MM.1S (cell line): ENCODE measurements at regions not wholly inside any gene's neighbourhood (a gene's known extent, or its start where the extent isn't known, plus 50 kb on each side); places are given as distances from the start of the nearest gene placed in this dataset.

Experiments used
- DNase-seq: peaks from one replicate; pipeline ENCODE4 v3.0.0-alpha.2; 2015
- H2AFZ ChIP-seq: fragments of 300-600 bp; sonication (generic); 2 replicates; pipeline ENCODE4 v1.6.0; 2016; ENCODE audit warnings: antibody characterized with exemption, low read length
- H3F3A ChIP-seq: fragments of 300-600 bp; sonication (generic); 2 replicates; pipeline ENCODE4 v1.6.1; 2016; ENCODE audit warnings: mild to moderate bottlenecking, antibody characterized with exemption, low read length, moderate library complexity, mixed read lengths; ENCODE audit not compliant: insufficient read depth
- H3K27ac ChIP-seq: fragments of 300-600 bp; sonication (generic); 2 replicates; pipeline ENCODE4 v1.5.1; 2016; ENCODE audit warnings: mild to moderate bottlenecking, low read length
- H3K27me3 ChIP-seq: fragments of 300-600 bp; sonication (generic); replicated peaks from 2 replicates; pipeline ENCODE4 v1.6.0; 2016; ENCODE audit warnings: low read length; ENCODE audit not compliant: insufficient read depth
- H3K36me3 ChIP-seq: fragments of 300-600 bp; sonication (generic); replicated peaks from 2 replicates; pipeline ENCODE4 v1.6.1; 2016; ENCODE audit warnings: mild to moderate bottlenecking, low read length, mixed read lengths; ENCODE audit not compliant: insufficient read depth
- H3K4me1 ChIP-seq: fragments of 300-600 bp; sonication (generic); 2 replicates; pipeline ENCODE4 v1.6.1; 2016; ENCODE audit warnings: low read length, mixed read lengths
- H3K4me2 ChIP-seq: fragments of 300-600 bp; sonication (generic); 2 replicates; pipeline ENCODE4 v1.6.0; 2016; ENCODE audit warnings: low read depth, low read length
- H3K4me3 ChIP-seq: fragments of 300-600 bp; sonication (generic); 2 replicates; pipeline ENCODE4 v1.5.1; 2016; ENCODE audit warnings: low read length, mixed read lengths
- H3K79me2 ChIP-seq: fragments of 300-600 bp; sonication (generic); 2 replicates; pipeline ENCODE4 v1.6.1; 2016; ENCODE audit warnings: mixed run types, low read length, mixed read lengths
- H3K9ac ChIP-seq: fragments of 300-600 bp; sonication (generic); 2 replicates; pipeline ENCODE4 v1.6.1; 2016; ENCODE audit warnings: low read length, mixed read lengths
- H3K9me2 ChIP-seq: fragments of 300-600 bp; sonication (generic); replicated peaks from 2 replicates; pipeline ENCODE4 v1.6.1; 2016; ENCODE audit warnings: mild to moderate bottlenecking, low read length, mixed read lengths; ENCODE audit not compliant: insufficient read depth
- H3K9me3 ChIP-seq: fragments of 300-600 bp; sonication (generic); replicated peaks from 2 replicates; pipeline ENCODE4 v1.6.1; 2016; ENCODE audit warnings: mild to moderate bottlenecking, low read length, mixed read lengths; ENCODE audit not compliant: insufficient read depth
- H4K20me1 ChIP-seq: fragments of 300-600 bp; sonication (generic); 2 replicates; pipeline ENCODE4 v1.6.1; 2016; ENCODE audit warnings: mild to moderate bottlenecking, low read length, moderate library complexity, mixed read lengths; ENCODE audit not compliant: insufficient read depth
- EZH2 ChIP-seq: fragments of 300-600 bp; sonication (generic); optimal IDR thresholded peaks from 2 replicates; pipeline ENCODE3; 2017; ENCODE audit warnings: low read depth, mild to moderate bottlenecking, antibody characterized with exemption, low read length, mixed read lengths
- EZH2phosphoT487 ChIP-seq: fragments of 300-600 bp; sonication (generic); IDR thresholded peaks from 2 replicates; pipeline ENCODE4 v1.6.1; 2018; ENCODE audit warnings: antibody characterized with exemption, low read length
- TF ChIP-seq, protein P1 (sequence below): fragments of 300-600 bp; sonication (generic); IDR thresholded peaks from 2 replicates; pipeline ENCODE4 v1.5.1; 2016; ENCODE audit warnings: antibody characterized with exemption, low read length, mixed read lengths

DNA sequence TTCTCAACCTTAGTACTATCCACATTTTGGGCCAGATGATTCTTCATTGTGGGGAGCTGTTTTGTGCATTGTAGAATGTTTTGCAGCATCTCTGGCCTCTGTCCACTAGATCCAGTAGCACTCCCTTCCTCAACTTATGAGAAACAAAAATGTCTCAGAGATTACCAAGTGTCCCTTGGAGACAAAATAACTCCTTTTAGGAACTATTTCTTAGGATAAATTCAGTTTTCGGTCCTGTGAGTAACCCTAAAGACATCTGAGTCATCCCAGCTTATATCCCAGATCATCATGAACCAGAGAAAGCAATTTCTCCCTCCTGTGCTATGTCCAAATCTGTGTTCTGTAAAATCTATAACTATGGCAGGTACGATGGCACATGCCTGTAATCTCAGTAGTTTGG lies 266.6 kb upstream of the PHYHIPL start:
- no peaks in the 10 kb centered on the region for H3K9me3 ChIP-seq
- H3K4me2 ChIP-seq: no peak overlapping the region
- H3K4me3 ChIP-seq: no peak overlapping the region
- H3K36me3 ChIP-seq: no peaks in the 10 kb centered on the region
- no peak overlapping the region for H2AFZ ChIP-seq
- TF ChIP-seq EZH2phosphoT487: no peak
- no peak for TF ChIP-seq EZH2
- TF ChIP-seq, protein P1, sequence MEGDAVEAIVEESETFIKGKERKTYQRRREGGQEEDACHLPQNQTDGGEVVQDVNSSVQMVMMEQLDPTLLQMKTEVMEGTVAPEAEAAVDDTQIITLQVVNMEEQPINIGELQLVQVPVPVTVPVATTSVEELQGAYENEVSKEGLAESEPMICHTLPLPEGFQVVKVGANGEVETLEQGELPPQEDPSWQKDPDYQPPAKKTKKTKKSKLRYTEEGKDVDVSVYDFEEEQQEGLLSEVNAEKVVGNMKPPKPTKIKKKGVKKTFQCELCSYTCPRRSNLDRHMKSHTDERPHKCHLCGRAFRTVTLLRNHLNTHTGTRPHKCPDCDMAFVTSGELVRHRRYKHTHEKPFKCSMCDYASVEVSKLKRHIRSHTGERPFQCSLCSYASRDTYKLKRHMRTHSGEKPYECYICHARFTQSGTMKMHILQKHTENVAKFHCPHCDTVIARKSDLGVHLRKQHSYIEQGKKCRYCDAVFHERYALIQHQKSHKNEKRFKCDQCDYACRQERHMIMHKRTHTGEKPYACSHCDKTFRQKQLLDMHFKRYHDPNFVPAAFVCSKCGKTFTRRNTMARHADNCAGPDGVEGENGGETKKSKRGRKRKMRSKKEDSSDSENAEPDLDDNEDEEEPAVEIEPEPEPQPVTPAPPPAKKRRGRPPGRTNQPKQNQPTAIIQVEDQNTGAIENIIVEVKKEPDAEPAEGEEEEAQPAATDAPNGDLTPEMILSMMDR: no peak
- H3K4me1 ChIP-seq: no peaks in the 10 kb centered on the region
- no peak overlapping the region for H3K9ac ChIP-seq
- H4K20me1 ChIP-seq: no peaks in the 10 kb centered on the region
- H3F3A ChIP-seq: no peaks in the 10 kb centered on the region
- no peaks in the 10 kb centered on the region for H3K79me2 ChIP-seq
- H3K27me3 ChIP-seq: no peaks in the 10 kb centered on the region
- H3K9me2 ChIP-seq: no peaks in the 10 kb centered on the region
- no peak overlapping the region for H3K27ac ChIP-seq
- DNase-seq: no peak

DNA sequence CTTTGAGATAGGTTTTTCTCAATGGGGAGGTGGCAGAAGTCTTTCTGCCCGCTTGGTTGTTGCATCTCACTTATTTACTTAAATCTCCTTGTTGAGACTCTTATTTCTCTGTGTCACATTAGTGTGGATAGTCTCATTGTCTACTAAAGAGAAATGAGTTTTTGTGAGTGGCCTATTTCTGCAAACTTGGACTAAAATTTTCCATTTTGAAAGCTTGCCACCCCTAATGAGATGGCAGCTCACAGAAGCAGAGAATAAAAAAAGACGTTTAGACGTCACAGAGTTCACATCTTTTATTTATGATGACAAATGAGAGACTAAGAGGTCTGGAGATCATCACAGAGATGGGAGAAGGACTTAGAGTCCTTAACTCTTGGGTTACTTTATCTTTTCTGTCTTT lies 262.7 kb upstream of the PHYHIPL start:
- DNase-seq: no peak
- Histone ChIP-seq H3K4me1 (no peaks in the 10 kb centered on the region), H3K36me3 (no peaks in the 10 kb centered on the region), H3K9me2 (no peaks in the 10 kb centered on the region), H3K79me2 (no peaks in the 10 kb centered on the region), H4K20me1 (no peaks in the 10 kb centered on the region), H3K27ac (no peak overlapping the region), H2AFZ (no peak overlapping the region), H3K9ac (no peak overlapping the region), H3K9me3 (no peaks in the 10 kb centered on the region), H3K4me2 (no peak overlapping the region), H3F3A (no peaks in the 10 kb centered on the region), H3K4me3 (no peak overlapping the region), H3K27me3 (no peaks in the 10 kb centered on the region)
- no peak for TF ChIP-seq EZH2phosphoT487
- TF ChIP-seq, protein P1: no peak
- no peak for TF ChIP-seq EZH2

DNA sequence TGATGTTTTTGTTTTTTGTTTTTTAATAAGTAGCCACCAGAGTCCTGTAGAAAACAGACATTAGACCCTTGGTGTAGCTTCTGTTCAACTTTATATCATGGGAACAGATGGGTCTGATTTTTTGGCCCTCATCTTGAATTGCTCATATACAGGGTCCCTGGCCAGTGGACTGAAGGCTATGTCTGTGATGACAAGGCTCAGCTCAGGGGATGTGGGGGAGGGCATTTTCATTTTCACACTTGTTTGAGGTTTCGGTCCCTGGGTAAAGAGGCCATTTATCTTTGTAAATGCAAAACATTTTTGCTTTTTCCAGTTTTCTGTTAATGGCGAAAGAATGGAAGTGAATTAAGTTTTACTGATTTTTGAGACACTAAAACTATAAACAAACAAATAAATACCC lies 257.6 kb upstream of the PHYHIPL start:
- no peaks in the 10 kb centered on the region for H3F3A ChIP-seq
- H3K27me3 ChIP-seq: no peaks in the 10 kb centered on the region
- DNase-seq: peak; percentile 18
- no peak overlapping the region for H3K4me3 ChIP-seq
- H4K20me1 ChIP-seq: no peaks in the 10 kb centered on the region
- no peaks in the 10 kb centered on the region for H3K9me2 ChIP-seq
- no peak overlapping the region for H3K9ac ChIP-seq
- no peaks in the 10 kb centered on the region for H3K4me1 ChIP-seq
- H3K4me2 ChIP-seq: no peak overlapping the region
- H3K79me2 ChIP-seq: no peaks in the 10 kb centered on the region
- TF ChIP-seq EZH2: no peak
- TF ChIP-seq, protein P1: no peak
- TF ChIP-seq EZH2phosphoT487: no peak
- H2AFZ ChIP-seq: no peak overlapping the region
- no peaks in the 10 kb centered on the region for H3K36me3 ChIP-seq
- no peak overlapping the region for H3K27ac ChIP-seq
- H3K9me3 ChIP-seq: no peaks in the 10 kb centered on the region
